ENCODE measurements at regions not wholly inside any gene's neighbourhood (a gene's known extent, or its start where the extent isn't known, plus 50 kb on each side); places are given as distances from the start of the nearest gene placed in this dataset.

DNA sequence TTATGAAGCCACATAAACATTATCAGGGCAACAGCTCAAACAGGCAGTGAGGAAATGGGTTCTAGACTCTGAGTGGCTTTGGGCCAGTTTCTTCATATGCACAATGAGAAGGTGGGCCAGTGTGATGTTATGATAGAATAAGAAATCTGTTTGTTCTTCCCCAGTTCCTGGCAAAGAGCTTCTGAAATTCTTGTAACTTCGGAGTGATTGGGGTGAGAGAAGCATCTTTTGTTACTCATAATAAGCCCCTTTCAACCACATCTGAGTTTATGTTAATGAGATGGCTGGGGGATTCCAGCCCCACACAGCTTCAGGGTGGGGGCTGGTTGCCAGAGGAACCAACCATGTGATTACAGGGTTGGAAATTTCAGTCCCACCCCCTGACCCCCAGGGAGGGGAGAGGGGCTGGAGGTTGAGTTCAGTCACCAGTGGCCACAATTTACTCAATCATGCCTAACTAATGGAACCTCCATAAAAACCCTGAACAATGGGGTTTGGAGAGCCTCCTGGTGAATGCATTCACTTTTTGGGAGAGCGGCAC, 57.0 kb upstream of the FRMD4B start:
- TF ChIP-seq, protein P1, sequence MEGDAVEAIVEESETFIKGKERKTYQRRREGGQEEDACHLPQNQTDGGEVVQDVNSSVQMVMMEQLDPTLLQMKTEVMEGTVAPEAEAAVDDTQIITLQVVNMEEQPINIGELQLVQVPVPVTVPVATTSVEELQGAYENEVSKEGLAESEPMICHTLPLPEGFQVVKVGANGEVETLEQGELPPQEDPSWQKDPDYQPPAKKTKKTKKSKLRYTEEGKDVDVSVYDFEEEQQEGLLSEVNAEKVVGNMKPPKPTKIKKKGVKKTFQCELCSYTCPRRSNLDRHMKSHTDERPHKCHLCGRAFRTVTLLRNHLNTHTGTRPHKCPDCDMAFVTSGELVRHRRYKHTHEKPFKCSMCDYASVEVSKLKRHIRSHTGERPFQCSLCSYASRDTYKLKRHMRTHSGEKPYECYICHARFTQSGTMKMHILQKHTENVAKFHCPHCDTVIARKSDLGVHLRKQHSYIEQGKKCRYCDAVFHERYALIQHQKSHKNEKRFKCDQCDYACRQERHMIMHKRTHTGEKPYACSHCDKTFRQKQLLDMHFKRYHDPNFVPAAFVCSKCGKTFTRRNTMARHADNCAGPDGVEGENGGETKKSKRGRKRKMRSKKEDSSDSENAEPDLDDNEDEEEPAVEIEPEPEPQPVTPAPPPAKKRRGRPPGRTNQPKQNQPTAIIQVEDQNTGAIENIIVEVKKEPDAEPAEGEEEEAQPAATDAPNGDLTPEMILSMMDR (IDR thresholded peaks at IDR 0.05): no peak
- no peak for TF ChIP-seq EZH2 (IDR thresholded peaks at IDR 0.05)

All from neural progenitor cell (in vitro differentiated cells).